SK-N-SH treated with all-trans-retinoic acid at 6 μM for 48 hours (cell line): ENCODE measurements at regions not wholly inside any gene's neighbourhood (a gene's known extent, or its start where the extent isn't known, plus 50 kb on each side); places are given as distances from the start of the nearest gene placed in this dataset.

Source experiments
- ATAC-seq: fragments of 200-7000 bp; cut with Tn5 transposase; 3 replicates; pipeline ENCODE4 v1.9.1; 2020; ENCODE audit warnings: mild to moderate bottlenecking, moderate library complexity
- ARNTL ChIP-seq: fragments of 450-650 bp; formaldehyde crosslinking; IDR thresholded peaks from 2 replicates; pipeline ENCODE4 v1.5.0; 2020; ENCODE audit warnings: low read depth, mild to moderate bottlenecking, moderate library complexity, borderline replicate concordance
- CSDC2 ChIP-seq: fragments of 250-450 bp; sonication (Bioruptor Pico); IDR thresholded peaks from 2 replicates; pipeline ENCODE4 v1.5.0; 2020; ENCODE audit warnings: mild to moderate bottlenecking, moderate library complexity
- OSR1 ChIP-seq: fragments of 250-450 bp; sonication (Bioruptor Pico); IDR thresholded peaks from 2 replicates; pipeline ENCODE4 v1.8.0; 2022; ENCODE audit warnings: moderate library complexity, mild to moderate bottlenecking, inconsistent platforms
- PPARA ChIP-seq: fragments of 250-450 bp; sonication (Bioruptor Pico); IDR thresholded peaks from 2 replicates; pipeline ENCODE4 v1.5.0; 2020; ENCODE audit warnings: mild to moderate bottlenecking, borderline replicate concordance
- RARB ChIP-seq: fragments of 250-450 bp; sonication (Bioruptor Pico); IDR thresholded peaks from 2 replicates; pipeline ENCODE4 v1.8.0; 2021; ENCODE audit warnings: mild to moderate bottlenecking, moderate library complexity
- TCF4 ChIP-seq: fragments of 250-450 bp; sonication (Bioruptor Pico); IDR thresholded peaks from 2 replicates; pipeline ENCODE4 v1.8.0; 2021; ENCODE audit warnings: mild to moderate bottlenecking, moderate library complexity, borderline replicate concordance
- ZC3H10 ChIP-seq: fragments of 250-450 bp; sonication (Bioruptor Pico); IDR thresholded peaks from 2 replicates; pipeline ENCODE4 v1.5.1; 2021; ENCODE audit warnings: mild to moderate bottlenecking, moderate library complexity
- ZFP3 ChIP-seq: fragments of 250-450 bp; sonication (Bioruptor Pico); IDR thresholded peaks from 2 replicates; pipeline ENCODE4 v1.5.0; 2020; ENCODE audit warnings: mild to moderate bottlenecking, moderate library complexity
- ZFP30 ChIP-seq: fragments of 450-650 bp; formaldehyde crosslinking; IDR thresholded peaks from 2 replicates; pipeline ENCODE4 v1.5.0; 2022; ENCODE audit warnings: mild to moderate bottlenecking, moderate library complexity
- TF ChIP-seq, protein P1 (sequence below): fragments of 250-450 bp; sonication (Bioruptor Pico); IDR thresholded peaks from 2 replicates; pipeline ENCODE4 v1.8.0; 2020; ENCODE audit warnings: mild to moderate bottlenecking, moderate library complexity, borderline replicate concordance

- TF ChIP-seq PPARA (CRISPR knock-in tag): no peak
- no peak for TF ChIP-seq ZC3H10 (CRISPR knock-in tag)
- no peak for TF ChIP-seq CSDC2
- TF ChIP-seq ZFP30 (CRISPR knock-in tag): no peak
- no peak for TF ChIP-seq RARB
- TF ChIP-seq, protein P1, sequence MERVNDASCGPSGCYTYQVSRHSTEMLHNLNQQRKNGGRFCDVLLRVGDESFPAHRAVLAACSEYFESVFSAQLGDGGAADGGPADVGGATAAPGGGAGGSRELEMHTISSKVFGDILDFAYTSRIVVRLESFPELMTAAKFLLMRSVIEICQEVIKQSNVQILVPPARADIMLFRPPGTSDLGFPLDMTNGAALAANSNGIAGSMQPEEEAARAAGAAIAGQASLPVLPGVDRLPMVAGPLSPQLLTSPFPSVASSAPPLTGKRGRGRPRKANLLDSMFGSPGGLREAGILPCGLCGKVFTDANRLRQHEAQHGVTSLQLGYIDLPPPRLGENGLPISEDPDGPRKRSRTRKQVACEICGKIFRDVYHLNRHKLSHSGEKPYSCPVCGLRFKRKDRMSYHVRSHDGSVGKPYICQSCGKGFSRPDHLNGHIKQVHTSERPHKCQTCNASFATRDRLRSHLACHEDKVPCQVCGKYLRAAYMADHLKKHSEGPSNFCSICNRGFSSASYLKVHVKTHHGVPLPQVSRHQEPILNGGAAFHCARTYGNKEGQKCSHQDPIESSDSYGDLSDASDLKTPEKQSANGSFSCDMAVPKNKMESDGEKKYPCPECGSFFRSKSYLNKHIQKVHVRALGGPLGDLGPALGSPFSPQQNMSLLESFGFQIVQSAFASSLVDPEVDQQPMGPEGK (CRISPR knock-in tag): no peak
- 0 out of 2 replicates have a peak, but pooled peaks have one; percentile 10 for TF ChIP-seq ZFP3 (CRISPR knock-in tag)
- peak; percentile 40; the same call in 1 of the 2 replicates for TF ChIP-seq TCF4 (CRISPR knock-in tag)
These were observed 55.8 kb upstream of the PDZRN3 start (continued) for GRCh38 chr3:73680391-73681095.

- no peak for ATAC-seq
- TF ChIP-seq, protein P1 (CRISPR knock-in tag): no peak
- TF ChIP-seq OSR1 (no peak), ZFP30 (CRISPR knock-in tag) (no peak), ARNTL (CRISPR knock-in tag) (no peak)
These were observed 52.7 kb upstream of the PDZRN3 start for GRCh38 chr3:73677336-73678024.
